Hematopoietic multipotent progenitor cell treated with erythropoietin and hydrocortisone succinate and interleukin-3 and kit ligand, for 6 days (in vitro differentiated cells): ENCODE measurements at regions not wholly inside any gene's neighbourhood (a gene's known extent, or its start where the extent isn't known, plus 50 kb on each side); places are given as distances from the start of the nearest gene placed in this dataset.
A peak's percentile ranks its signal among the peaks of the same experiment; 100 is the strongest.

Experiments used
- DNase-seq: peaks from one replicate; pipeline ENCODE4 v3.0.0-alpha.2; 2015

DNA sequence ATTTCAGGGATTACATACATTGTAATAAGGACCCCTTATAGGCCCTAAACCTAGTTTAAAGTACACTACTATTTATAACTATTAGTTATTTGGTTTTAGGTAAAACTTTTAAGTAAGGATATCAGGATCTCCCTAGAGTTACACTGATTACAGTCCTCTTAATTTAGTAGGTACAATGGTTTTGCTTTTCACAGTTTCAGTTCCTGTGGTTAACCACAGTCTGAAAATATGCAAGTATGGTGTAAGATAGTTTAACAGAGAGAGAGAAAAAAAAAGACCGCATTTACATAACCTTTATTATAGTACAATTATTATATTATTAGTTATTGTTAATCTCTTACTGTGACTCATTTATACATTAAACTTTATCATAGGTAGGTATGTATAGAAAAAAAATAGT is 725.3 kb upstream of the PTPRD start:
- DNase-seq: peak; percentile 2

DNA sequence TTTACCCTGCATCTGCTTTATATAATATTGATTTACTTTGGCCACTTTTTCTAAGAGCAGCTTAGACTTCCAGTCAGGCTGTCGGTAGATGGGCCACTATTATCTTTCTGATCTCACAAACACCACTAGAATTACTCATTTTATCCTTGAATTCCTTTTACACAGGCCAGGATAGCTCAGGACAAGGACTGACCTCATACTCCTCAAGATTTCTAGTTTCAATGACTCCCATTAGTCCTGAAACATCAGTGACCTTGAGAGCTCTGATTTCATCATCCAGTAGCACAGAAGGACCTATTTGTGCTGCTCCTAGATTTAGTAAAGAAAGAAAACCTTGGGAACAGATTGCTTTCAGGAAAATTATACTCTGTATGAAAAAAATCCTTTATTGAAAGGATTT is 727.9 kb upstream of the PTPRD start:
- DNase-seq: no peak

DNA sequence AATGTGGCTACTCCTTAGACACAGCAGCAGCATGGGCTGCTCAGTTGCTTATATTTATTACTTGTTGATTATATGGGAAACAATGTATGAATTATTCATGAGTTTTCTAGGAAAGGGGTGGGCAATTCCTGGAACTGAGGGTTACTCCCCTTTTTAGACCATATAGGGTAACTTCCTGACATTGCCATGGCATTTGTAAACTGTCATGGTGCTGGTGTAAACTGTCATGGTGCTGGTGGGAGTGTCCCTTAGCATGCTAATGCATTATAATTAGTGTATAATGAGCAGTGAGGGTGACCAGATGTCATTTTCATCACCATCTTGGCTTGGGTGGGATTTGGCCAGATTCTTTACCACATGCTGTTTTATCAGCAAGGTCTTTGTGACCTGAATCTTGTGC is 734.6 kb upstream of the PTPRD start:
- no peak for DNase-seq

DNA sequence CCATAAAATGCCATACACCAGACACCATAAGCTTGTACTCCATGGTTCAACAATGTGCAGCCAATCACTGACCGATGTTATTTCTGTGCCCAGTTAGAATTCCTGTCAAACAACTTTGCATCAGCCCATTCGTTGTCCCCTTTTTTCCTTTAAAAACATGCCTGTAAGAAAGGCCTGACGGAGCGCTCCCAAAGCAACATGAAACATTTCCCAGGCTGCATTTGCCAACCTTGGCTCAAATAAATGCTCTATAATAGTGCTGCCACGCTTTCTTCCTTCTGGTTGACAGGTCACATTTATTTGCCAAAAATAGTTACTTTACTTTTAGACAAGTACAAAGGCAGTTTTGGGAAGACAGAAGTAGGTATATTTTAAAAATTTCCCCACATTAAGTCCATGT is 735.6 kb upstream of the PTPRD start:
- no peak for DNase-seq

DNA sequence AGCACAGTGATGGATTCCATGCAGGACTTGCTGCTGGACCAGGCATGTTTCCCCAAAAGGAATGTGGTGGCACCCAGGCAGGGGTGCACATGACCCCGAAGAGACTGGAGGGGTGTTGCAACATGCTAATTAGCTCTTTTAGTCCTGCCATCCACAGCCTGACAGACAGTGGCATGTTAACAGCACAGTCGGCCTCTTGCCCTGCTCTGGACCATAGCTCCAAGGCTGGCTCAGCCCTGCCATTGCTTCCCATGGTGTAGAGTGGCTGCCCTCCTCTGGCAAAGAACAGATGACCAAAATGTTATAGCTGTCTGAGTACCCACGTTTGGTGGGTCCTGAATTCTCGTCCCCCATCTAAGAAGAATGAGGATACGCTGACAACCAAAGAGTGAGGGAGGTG is 736.4 kb upstream of the PTPRD start:
- no peak for DNase-seq

DNA sequence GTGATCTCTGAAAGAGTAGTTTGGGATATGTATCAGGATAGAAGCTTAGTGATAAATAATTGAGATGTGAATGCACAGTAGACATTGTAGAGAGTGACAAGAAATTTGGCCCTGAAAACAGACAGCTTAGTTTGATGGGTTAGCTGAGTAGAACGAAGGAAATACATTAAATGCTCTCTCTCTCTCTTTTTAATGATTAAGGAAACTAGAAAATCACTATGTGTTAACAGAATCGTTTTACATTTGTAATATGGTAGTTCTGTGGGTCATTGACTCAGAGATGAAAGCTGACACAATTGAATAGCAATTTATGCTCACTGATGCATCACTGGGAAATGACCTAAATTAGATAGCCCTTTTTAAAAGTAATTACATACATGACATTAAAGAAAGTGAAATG is 739.8 kb upstream of the PTPRD start:
- no peak for DNase-seq

DNA sequence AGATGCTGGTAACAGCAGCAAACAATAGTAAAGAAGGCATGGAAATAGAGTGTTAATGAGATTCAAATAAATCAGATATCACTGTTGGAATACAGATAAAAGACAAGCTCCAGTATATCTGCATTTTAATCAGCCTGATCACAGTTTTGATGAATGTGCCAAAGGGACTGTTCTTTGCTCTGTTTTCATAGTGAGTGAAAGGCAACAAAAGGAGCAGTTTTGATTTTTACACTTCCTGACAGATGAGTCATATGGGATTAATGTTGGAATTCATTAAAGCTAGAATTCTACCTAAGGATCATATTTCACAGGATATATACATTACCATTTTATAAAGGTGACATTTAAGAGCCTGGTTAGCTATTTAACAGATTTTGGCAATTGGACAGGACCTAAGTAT is 743.3 kb upstream of the PTPRD start:
- DNase-seq: no peak

DNA sequence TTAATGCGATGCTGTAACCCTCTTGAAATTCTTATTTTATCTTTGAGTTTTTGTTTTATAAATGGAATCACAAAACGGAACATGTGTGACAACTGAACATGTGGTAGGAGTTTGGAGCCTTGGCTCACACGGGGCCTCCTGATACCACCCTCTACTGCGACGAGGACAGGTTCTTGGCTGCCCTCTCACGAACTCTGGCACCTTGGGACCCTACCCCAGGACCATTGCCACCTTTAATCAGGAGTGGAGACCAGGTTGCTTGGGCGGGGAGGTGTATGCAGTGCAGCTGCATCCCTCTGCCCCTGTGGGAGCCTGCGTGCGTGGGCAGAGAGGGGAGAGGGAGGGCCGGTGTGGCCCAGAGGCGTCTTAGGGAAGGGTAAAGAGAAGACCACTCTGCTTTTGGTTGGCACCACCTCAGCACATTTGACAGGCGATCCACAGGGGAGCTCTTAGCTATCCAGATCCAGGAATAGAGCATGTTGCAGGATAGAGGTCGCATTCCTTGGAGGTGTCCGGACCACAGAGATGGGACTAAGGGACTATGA is 753.9 kb upstream of the PTPRD start:
- no peak for DNase-seq

DNA sequence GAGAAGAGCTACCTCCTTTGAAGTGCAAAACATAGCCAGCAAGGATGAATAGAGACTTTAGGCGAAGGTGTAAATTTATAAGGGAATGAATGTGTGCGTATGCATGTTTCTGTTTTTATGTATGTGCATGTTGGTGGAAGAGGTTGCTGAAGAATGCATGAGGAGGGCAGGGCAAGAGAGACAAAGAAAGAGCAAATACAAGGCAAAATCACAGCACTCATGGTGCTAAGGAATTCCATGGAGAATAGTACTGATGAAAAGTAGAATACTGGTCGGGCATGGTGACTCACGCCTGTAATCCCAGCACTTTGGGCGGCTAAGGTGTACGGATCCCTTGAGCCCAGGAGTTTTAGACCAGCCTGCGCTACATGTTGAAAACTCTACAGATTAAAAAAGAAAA is 762.1 kb upstream of the PTPRD start:
- no peak for DNase-seq

DNA sequence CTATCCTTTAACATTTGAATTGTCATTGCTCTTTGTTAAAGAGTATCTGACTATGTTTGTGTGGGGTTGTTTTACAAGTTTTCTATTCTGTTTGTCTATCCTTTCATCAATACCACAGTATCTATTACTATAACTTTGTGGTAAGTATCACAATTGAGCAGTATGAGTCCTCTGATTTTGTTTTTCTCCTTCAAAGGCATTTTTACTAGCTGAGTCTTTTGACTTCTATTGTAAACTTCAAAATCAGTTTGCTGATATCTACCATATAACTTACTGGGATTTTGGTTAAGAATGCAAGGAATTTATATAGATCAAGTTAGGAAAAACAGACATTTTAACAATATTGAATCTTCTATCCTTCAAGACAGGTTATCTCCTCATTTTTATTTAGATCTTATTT is 789.8 kb upstream of the PTPRD start:
- no peak for DNase-seq

DNA sequence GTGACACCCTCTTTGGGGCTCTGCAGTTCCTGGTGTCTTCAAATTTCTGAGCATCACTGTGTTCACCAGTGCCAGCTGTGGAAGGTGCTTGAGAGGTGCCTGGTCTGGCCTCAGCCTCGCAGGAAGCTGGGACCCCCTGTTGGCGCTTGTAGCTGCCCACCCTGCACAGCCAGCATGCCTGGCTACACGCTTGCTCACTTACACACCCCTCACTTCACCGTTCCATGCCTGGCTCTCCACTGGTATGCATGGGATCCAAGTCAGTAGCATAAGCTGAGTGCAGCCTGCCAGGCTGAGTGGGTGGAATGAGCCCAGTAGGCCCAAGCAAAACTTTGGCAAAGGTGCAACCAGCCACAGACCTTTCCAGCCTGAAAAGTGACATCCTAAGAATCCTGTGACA is 801.4 kb upstream of the PTPRD start:
- DNase-seq: no peak

DNA sequence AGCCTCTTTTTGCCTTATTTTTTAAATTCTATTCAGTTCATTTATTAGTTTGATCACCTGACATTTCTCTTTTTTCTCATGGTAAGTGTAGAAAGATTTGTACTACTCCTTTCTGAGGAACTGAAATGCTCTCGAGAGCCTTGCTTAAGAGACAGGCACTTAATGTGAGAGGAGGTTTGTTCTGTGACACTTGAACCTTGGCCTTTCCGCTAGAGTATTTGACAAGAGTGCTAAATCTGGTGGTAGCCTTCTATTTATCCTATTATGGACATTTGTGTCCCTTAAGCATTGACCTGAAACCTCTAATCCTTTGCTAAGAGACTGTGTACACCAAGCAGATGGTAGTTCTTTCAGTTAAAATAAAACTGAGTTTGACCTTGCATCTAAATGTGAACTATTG is 805.0 kb upstream of the PTPRD start:
- no peak for DNase-seq

DNA sequence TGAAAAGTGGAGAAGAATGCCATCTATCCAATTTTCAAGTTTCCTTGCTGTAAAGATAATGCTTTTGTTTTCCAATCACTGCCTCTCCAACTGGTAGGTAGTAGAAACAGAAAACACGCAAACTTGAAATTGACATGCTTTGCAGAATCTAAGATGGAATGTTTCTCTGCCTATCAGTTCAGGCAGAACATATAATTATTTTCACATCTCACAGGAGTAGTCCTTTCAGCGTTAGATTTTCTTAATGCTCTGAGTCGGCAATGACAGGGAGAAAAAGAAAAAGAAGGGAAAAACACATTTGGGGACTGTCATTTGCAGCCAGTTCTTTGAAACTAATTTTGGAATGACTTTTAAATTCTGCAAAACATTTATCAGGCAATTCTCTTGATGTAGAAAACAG is 818.7 kb upstream of the PTPRD start:
- no peak for DNase-seq

DNA sequence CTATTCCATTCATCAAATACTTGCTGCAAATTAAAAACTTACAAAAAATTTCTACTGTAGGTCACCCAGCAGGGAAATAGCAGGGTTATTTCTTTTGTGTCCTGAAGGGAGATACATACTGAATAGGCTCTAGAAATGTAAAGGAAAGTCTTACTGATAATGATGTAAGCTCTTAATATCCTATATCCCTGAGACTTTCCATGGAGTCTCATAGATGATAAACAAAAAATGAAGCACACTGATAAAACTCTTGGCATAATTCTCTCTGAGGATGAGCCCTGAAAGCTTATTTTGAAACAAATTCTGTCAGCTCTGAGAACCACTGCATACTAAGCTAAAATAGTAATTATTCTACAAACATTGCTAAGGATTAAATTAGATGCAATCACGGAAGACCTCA is 819.6 kb upstream of the PTPRD start:
- DNase-seq: no peak

DNA sequence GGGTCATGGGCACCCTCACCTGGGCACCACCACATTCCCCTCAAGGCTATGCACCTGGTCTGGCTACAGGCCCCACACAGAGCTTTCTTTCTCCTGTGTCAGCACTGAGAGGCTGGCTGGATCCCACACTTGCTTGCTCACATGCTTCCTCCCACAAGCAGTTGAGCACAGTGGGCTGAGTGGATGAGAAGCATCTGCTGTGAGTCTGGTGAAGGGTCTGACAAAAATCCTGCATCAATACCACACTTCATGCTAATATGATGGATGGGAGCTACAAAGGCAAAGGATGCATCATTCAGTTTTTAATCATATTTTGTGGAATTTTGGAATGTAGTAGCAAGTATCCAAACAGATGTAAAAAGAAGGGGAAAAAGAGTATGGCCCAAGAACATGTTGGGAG is 830.8 kb upstream of the PTPRD start:
- DNase-seq: no peak

DNA sequence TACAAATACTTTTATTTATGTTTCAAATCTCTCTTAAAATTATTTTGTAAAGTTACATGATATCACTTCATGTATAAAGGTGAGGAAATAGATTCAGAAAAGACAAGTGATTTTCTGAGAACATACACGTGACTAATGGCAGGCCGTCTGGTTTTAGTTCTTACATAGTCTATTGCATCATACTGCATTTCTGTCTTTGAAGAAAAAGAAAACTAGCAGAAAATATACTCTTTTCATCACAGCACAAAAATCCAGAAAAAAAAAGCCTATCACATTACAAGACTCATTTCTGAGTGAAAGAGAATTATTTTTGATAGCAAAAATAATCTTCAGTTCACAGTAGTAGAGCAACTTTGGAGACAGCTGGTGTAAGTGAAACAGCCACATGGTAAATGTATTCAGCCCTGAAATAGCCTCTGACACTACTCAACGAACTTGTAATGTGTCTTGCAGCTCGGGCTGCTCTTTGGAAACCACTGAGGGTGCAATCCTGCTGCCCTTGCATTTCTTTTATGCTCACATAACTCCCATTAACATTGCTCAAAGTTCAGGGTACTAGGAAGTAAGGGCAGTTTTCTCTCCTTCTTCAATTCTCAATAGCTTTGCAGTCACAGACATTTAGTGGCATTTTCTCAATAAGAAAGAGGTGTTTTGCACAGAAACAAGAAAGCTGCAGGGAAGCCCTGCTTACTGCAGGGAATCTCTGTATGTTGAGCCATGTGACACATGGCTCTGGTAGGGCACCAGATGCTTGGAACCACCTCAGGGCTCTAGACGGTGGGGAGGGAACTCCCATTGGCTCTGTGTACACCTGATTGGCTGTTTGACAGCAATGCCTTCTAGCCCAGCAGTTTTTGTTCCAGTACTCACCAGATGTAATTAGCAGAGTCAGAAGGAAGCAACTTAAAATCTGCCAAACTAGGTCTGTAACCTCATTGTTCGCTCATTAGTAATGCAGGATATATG is 845.3 kb upstream of the PTPRD start:
- DNase-seq: no peak

DNA sequence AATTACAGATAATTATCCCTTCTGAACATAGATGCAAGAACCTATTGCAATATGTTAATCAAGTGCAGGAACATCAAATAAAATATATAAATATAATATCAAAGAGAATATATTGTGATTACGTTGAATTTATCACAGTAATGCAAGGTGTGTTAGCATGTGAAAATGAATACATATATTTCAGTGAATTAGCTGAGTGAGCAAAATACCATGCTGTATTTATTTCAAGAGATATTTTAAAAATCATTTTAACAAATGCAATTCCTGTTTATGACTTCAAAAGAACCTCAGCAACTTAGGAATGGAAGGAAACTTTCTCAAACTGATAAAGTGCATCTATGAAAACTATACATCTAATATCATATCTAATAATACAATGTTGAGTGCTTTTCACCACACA is 856.9 kb upstream of the PTPRD start:
- no peak for DNase-seq

DNA sequence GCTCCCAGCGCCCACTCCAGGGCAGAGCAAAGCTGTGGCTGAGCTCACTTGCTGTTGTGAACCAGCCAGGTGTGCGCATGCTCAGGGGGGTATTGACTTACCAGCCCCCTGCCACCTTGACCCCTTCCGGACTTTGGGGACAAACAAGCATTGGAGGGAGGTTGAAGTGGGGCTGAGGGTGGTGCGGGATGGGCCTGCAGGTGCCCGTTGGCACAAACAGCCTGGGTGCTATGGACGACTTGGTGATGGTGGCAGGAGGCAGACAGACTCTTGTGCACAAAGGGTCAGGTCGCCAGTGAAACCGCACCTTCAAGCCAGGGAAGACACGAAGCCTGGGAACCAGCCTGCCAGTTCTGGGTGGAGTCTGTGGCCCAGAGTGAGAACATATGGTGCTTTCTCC is 858.5 kb upstream of the PTPRD start:
- no peak for DNase-seq

DNA sequence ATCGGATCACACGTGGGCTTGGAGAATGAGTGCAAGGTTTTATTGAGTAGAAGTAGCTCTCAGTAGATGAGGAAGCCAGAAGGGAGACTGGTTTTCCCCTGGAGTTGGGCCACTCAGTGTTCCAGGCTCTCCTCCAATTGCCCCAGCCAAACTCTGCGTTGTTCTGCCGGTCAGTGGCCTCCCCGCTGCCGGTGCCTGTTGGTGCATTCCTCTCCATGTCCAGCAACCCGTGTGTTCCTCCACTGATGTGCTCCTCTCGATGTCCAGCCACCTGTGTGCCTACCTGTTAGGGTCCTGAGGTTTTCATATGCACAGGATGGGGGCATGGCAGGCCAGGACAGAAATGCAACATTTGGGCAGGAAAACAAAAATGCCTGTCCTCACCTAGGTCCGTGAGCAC is 888.0 kb upstream of the PTPRD start:
- DNase-seq: no peak

DNA sequence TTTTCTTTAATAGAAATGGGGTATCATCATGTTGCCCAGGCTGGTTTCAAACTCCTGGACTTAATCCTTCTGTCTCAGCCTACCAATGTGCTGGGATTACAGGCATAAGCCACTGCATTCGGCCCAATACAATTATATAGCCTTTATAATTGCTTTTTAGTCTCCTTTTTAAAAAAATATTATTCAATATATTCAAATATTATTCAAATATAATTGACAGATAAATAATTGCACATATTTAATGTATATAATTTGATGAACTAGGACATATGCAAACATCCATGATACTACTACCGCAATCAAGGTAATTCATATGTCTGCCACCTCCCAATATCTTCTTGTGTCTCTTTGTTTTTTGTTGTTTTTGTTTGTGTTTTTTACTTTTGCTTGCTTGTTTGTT is 894.2 kb upstream of the PTPRD start:
- DNase-seq: no peak

DNA sequence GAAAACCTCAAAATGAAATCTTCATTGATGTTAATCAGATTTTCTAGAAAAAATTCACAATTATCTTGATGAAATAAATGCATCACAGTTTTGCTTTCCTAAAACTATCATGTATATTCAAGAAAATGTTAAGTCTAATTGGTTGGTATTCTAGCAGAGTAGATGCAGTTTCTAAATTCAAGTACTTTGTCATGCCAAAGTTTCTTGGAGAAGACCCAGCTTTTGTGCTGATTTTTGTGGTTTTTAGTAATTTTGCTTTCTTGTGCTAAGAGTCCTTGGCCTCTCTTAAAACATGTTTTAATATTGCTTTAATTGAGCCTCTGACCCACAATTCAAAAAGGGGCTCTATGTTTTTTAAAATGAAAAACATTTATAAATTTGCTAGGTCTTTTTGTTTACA is 924.8 kb upstream of the PTPRD start:
- DNase-seq: no peak

DNA sequence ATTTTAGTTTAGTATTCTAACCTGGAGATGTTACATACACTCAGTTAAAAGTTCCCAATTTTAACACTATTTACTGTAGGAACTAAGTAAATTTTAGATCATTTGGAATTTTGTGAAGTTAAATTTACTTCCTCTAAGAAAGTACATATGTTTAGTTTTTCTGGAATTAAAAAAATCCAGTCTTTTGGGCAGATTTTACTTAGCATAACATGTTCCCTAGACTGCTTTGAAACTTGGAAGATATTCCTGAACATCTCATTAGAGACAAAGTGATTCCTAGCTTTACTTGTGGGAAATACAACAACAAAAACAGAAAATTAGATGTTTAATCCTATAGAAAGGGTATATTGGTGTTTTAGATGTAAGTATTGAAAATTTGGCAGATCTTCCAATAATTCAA is 930.0 kb upstream of the PTPRD start:
- no peak for DNase-seq

DNA sequence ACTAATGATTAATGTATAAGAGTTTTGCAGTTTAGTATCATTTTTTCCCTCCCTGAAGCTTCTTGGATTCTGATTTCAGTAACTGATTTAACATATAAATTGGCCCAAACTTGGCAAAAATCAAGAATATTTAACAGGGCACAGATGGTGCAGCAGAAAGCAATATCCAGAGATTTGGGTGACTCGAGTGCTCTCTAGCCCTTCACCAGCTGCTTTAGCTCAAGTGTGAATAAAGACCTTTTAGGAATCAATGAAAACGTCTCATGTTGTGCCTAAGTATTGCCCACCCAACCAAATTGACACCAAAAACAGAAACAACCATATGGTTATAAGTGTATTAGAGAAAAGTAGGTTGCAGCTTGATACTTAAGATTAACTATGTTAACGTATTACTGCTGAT is 933.4 kb upstream of the PTPRD start:
- DNase-seq: no peak

DNA sequence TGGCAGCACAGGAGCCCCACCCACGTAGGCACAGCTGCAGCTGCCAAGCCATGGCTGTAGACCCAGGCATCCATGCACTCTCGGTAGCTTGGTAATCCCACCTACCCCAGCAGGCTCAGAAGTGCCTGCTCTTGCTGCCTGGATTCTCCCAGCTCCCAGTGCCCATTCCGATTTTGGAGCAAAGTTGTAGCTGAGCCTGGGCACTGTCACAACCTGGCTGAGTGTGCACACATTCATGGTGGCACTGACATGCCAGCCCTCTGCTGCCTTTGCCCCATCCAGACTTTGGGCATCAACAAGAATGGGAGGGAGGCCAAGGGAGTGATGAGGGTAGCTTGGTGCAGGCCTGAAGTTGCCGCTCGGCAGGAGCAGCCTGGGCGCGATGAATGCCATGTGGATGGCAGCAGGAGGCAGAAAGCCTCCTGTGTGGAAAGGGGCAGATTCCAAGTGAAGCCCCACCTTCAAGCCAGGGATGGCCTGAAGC is 936.6 kb upstream of the PTPRD start:
- no peak for DNase-seq

DNA sequence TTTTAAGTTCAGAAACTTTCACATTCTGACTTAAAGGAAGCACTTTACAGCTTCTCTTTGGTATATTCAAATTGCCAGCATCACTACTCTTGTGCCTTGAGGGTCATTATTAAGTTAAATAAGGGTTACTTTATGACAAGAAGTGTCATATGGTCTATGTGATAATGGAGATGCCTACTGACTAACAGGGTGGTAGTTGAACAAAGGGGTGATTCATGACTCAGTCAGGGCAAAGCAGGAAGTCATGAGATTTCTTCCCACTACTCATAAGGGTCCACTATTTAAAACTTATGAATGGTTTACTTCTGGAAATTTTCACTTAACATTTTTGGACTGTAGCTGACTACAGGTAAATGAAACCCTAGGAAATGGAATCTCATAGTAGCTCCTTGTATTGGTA is 938.3 kb upstream of the PTPRD start:
- DNase-seq: no peak
